H1 (cell line): ENCODE measurements at regions not wholly inside any gene's neighbourhood (a gene's known extent, or its start where the extent isn't known, plus 50 kb on each side); places are given as distances from the start of the nearest gene placed in this dataset.

Experiments
- HDAC2 ChIP-seq, 2 experiments: fragments of 300-600 bp in 1 of 2; sonication (generic) in 1 of 2; IDR thresholded peaks; 2 replicates each; pipeline ENCODE4 v1.6.1; 2011 to 2012; ENCODE audit warnings: low read depth in 2 of 2, low read length in 2 of 2, mild to moderate bottlenecking in 2 of 2, moderate library complexity in 2 of 2, borderline replicate concordance in 1 of 2, inconsistent platforms in 1 of 2
- TEAD4 ChIP-seq: IDR thresholded peaks from 2 replicates; pipeline ENCODE4 v1.6.1; 2012; ENCODE audit warnings: low read depth, low read length, inconsistent platforms, mixed read lengths
- TF ChIP-seq, protein P1 (sequence below), 3 experiments: IDR thresholded peaks; 1 replicate in 2 of 3; 2 replicates in 1 of 3; pipeline versions ENCODE4 v1.5.1 to v1.6.1; 2011; ENCODE audit warnings: low read length in 3 of 3, mild to moderate bottlenecking in 3 of 3, inconsistent platforms in 2 of 3, low read depth in 1 of 3, moderate library complexity in 1 of 3; ENCODE audit not compliant: insufficient read depth in 1 of 3; ENCODE audit errors: control extremely low read depth in 1 of 3

DNA sequence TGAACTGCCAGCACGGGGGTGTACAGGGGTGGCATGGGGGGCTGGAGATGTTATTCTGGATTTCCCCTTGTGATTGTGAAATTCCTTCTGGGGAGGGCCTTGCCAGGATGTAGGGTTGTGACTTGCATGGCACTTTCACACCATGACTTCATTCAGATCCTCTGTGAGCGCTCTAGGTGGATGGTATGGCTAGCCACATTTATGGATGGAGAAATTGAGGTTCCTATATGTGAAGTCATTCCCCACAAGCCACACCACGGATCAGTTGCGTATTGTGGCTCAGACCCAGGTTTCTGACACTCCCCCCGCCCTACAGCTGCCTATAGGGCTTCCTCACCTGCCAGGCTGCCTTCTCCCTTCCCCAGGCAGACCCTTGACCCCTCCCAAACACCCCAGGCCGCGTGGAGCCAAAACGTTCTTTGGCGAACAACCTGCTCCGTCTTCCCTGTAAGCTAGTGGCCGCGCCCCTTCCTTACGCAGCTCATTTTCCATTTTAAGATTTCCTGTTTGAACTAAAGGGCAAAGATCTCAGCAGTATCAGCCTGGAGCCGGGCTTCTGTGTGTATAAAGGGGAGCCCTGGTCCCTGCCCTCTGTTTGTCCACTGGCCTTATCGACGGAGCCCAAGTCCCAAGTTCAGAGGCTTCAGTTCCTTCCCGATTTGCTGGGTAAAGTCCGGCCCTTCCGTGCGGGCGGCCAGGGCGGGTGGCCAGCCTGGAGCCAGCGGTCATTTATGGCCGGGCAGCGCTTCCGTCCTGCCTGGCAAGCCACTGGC, 97.8 kb upstream of the KLF4 start (continued):
- TF ChIP-seq HDAC2 (IDR thresholded peaks at IDR 0.05; ENCODE audit: borderline replicate concordance in 1 of 2, low read depth in 2 of 2, low read length in 2 of 2) (no peak), TEAD4 (no peak)
- TF ChIP-seq, protein P1, sequence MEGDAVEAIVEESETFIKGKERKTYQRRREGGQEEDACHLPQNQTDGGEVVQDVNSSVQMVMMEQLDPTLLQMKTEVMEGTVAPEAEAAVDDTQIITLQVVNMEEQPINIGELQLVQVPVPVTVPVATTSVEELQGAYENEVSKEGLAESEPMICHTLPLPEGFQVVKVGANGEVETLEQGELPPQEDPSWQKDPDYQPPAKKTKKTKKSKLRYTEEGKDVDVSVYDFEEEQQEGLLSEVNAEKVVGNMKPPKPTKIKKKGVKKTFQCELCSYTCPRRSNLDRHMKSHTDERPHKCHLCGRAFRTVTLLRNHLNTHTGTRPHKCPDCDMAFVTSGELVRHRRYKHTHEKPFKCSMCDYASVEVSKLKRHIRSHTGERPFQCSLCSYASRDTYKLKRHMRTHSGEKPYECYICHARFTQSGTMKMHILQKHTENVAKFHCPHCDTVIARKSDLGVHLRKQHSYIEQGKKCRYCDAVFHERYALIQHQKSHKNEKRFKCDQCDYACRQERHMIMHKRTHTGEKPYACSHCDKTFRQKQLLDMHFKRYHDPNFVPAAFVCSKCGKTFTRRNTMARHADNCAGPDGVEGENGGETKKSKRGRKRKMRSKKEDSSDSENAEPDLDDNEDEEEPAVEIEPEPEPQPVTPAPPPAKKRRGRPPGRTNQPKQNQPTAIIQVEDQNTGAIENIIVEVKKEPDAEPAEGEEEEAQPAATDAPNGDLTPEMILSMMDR (IDR thresholded peaks at IDR 0.05; ENCODE audit: control extremely low read depth in 1 of 3, insufficient read depth in 1 of 3, low read depth in 1 of 3, low read length in 3 of 3): no peak
